ENCODE measurements at regions not wholly inside any gene's neighbourhood (a gene's known extent, or its start where the extent isn't known, plus 50 kb on each side); places are given as distances from the start of the nearest gene placed in this dataset.
"Not testable (repeated sequence)": the region's sequence is repeated elsewhere in the genome, so short reads cannot be mapped to it uniquely, and the experiment has no call there.

DNA sequence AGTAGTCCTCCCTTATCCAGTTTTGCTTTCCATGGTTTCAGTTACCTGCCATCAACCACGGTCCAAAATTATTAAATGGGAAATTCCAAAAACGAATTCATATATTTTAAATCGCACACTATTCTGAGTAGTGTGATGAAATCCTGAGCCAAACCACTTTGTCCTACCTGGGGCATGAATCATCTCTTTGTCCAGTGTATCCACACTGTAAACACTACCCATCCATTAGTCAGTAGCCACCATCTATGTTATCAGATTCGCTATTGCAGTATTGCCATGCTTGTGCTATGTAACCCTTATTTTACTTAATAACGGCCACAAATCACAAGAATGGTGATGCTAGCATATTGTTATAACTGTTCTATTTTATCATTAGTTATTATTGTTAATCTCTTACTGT is 704.6 kb downstream of the SMARCA1 start:
- TF ChIP-seq, protein P1, sequence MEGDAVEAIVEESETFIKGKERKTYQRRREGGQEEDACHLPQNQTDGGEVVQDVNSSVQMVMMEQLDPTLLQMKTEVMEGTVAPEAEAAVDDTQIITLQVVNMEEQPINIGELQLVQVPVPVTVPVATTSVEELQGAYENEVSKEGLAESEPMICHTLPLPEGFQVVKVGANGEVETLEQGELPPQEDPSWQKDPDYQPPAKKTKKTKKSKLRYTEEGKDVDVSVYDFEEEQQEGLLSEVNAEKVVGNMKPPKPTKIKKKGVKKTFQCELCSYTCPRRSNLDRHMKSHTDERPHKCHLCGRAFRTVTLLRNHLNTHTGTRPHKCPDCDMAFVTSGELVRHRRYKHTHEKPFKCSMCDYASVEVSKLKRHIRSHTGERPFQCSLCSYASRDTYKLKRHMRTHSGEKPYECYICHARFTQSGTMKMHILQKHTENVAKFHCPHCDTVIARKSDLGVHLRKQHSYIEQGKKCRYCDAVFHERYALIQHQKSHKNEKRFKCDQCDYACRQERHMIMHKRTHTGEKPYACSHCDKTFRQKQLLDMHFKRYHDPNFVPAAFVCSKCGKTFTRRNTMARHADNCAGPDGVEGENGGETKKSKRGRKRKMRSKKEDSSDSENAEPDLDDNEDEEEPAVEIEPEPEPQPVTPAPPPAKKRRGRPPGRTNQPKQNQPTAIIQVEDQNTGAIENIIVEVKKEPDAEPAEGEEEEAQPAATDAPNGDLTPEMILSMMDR (IDR thresholded peaks at IDR 0.05; ENCODE audit: low read length, missing control alignments) = no peak
- no peak overlapping the region for H3K4me3 ChIP-seq (replicated peaks; ENCODE audit: low read depth, low read length)

DNA sequence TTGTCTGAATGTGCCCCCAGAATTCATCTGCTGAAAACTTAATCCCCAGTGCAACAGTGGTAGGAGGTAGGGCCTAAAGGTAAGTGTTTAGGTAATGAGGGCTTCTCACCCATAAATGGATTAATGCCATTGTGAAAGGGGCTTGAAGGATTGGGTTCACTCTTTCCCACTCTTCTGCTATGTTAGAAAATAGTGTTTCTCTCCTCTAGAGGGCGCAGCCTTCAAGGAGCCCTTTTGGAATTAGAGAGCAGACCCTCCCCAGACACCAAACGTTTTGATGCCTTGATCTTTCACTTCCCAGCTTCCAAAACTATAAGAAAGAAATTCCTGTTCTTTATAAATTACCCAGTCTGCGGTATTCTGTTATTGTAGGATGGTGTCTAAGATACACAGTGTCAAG is 706.4 kb downstream of the SMARCA1 start:
- no peak for DNase-seq (ENCODE audit: low read depth)
- TF ChIP-seq, protein P1 (IDR thresholded peaks at IDR 0.05; ENCODE audit: low read length, missing control alignments) = no peak
- no peak overlapping the region for H3K4me3 ChIP-seq (replicated peaks; ENCODE audit: low read depth, low read length)

More for the DNA sequence above, 704.6 kb downstream of the SMARCA1 start:
- no peak for DNase-seq (ENCODE audit: low read depth)

DNA sequence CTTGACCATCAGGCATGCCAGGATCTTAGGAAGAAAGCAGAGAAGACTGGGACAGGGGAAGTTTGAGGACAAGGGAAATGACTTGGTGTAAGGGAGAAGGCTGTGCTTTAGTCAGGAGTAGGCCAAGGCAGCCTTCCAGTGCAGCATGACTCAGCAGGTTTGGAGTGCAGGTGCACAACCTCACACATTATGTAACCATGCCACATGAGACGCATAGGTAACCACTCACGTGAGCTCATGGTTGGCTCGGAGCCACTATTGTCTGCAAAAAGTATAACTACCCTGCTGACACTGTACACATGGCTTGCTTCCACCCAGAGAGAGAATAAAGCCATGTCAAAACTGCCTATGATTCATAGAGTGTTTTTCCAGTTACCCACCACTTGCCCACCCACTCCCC is 715.9 kb downstream of the SMARCA1 start:
- H3K4me3 ChIP-seq (replicated peaks; ENCODE audit: low read depth, low read length) = no peak overlapping the region
- no peak for DNase-seq (ENCODE audit: low read depth)
- TF ChIP-seq, protein P1 (IDR thresholded peaks at IDR 0.05; ENCODE audit: low read length, missing control alignments) = no peak

DNA sequence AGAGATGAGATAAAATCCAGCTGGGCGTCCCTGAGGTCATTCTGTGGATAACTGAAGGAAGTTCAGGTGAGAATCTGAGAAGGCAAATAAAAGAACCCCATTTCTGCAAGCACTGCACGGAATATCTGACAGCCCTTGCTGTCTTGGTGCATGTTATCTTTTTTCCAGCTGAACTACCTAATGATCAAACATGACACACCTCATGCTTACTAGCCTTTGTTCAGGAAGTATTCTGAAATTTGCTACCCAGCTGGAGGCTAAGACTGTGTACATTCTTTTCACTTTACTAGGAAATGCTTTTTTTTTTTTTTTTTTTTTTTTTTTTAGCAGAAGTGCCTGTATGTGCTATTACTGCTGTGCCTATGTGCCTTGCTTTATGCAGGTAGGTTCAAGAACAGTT is 718.1 kb downstream of the SMARCA1 start:
- no peak overlapping the region for H3K4me3 ChIP-seq (replicated peaks; ENCODE audit: low read depth, low read length)
- TF ChIP-seq, protein P1 (IDR thresholded peaks at IDR 0.05; ENCODE audit: low read length, missing control alignments) = no peak
- DNase-seq (ENCODE audit: low read depth) = no peak

DNA sequence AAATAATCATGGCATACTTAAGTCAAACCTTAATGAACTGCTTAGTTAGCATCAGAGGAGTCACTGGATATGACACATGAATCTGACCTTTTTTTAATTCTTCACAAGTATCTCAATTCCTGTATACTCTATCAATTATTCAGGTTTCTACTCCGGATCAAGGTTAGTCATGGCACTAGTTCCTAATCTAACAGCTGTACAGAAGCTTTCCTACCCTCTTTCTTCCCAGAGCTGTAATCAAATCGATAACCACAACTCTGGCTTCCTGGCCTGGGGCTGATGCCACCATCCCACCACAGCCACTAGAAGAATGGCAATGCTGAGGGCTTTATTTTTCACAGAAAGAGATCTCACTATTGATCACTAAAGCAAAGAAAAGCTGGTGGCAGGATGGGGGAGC is 718.5 kb downstream of the SMARCA1 start:
- DNase-seq (ENCODE audit: low read depth) = no peak
- TF ChIP-seq, protein P1 (IDR thresholded peaks at IDR 0.05; ENCODE audit: low read length, missing control alignments) = no peak
- no peak overlapping the region for H3K4me3 ChIP-seq (replicated peaks; ENCODE audit: low read depth, low read length)

DNA sequence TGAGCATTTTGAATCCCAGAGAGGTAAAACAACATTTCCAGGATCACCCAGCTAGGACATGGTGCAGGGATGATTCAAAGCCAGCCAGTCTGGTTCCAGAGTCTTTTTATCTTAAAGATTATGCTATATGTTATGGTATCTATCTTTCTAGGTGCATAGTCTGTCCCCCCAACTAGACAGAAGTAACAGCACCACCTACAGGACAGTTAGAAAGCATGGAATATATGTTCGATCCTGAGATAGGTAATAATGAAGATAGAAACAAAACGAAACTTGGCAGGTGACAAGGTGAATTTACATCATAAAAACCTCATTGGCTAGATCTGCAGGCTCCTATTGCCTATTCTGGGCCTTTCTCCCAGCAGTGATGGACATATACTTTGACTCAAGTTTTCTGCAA is 723.2 kb downstream of the SMARCA1 start:
- H3K4me3 ChIP-seq (replicated peaks; ENCODE audit: low read depth, low read length) = no peak overlapping the region
- no peak for DNase-seq (ENCODE audit: low read depth)
- TF ChIP-seq, protein P1 (IDR thresholded peaks at IDR 0.05; ENCODE audit: low read length, missing control alignments) = no peak

DNA sequence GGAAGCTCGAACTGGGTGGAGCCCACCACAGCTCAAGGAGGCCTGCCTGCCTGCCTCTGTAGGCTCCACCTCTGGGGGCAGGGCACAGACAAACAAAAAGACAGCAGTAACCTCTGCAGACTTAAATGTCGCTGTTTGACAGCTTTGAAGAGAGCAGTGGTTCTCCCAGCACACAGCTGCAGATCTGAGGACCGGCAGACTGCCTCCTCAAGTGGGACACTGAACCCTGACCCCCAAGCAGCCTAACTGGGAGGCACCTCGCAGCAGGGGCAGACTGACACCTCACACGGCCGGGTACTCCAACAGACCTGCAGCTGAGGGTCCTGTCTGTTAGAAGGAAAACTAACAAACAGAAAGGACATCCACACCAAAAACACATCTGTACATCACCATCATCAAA is 730.9 kb upstream of the ACTRT1 start:
- H3K4me3 ChIP-seq (replicated peaks; ENCODE audit: low read depth, low read length); DNase-seq (ENCODE audit: low read depth): not testable (repeated sequence)

DNA sequence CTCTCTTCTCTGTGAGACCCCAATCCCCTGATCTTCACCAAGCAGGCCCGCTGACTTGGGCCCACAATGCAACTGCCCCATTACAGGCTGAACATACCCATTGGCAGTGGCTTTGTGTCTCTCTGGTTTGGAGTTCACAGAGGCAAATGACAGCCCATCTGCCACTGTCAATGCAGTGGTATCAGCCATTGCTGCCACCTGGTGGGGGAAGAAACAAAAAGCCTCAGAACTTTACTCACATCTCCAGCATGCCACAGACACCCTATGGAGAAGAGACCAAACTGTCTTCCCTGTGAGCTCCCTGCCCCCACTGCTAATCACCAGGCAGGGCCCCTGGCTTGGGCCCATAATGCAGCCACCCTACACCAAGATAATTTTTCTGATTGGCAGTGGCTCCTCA is 729.3 kb upstream of the ACTRT1 start:
- H3K4me3 ChIP-seq (replicated peaks; ENCODE audit: low read depth, low read length) = no peak overlapping the region
- TF ChIP-seq, protein P1 (IDR thresholded peaks at IDR 0.05; ENCODE audit: low read length, missing control alignments) = no peak
- no peak for DNase-seq (ENCODE audit: low read depth)
